ENCODE measurements at regions not wholly inside any gene's neighbourhood (a gene's known extent, or its start where the extent isn't known, plus 50 kb on each side); places are given as distances from the start of the nearest gene placed in this dataset.

DNA sequence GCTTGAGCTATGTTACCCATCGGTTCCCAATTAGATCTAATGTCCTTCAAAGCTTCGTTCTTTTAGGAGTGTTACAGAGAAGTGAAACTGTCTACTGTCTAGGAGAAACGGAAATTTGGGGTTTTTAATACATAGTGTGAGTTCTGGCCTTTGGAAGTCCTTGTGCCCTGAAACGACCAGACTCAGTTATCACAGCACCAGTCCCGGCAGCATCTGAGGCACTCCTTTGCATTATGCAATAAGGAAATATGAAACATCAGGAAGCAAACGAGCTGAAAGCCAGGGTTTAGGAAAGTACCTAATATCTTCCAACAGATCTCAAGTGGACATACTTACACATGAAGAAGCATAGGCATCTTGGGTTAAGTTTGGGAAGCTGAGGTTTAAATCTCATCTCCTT, 61.8 kb upstream of the ADGRF1 start:
- no peak for TF ChIP-seq CTCF (conservative IDR thresholded peaks at IDR 0.05)
- H3K4me3 Mint-ChIP-seq: no peak overlapping the region
- H3K9me3 Mint-ChIP-seq: no peaks in the 10 kb centered on the region
- H3K36me3 Mint-ChIP-seq (ENCODE audit: low read depth): no peaks in the 10 kb centered on the region
- no peak overlapping the region for H3K27ac Mint-ChIP-seq (ENCODE audit: unreplicated experiment)
- H3K4me1 Mint-ChIP-seq: peaks cover 10% of the 10 kb centered on the region
- DNase-seq (ENCODE audit: low read depth, low spot score): no peak
- peaks cover 3% of the 10 kb centered on the region for H3K27me3 Mint-ChIP-seq (ENCODE audit: low read depth)

DNA sequence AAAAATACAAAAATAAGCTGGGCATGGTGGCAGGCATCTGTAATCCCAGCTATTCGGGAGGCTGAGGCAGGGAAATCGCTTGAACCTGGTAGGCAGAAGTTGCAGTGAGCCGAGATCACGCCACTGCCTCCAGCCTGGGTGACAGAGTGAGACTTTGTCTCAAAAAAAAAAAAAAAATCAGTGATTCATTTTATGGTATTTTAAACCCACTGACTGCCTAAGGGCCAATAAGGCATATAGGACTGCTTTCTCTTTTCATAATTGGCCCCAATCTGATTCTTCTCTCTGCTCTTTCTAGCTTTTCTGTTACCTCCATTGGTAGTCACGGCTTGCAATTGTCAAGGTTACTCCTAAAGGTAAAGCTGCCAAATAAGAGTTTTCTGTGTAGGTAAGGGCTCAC, 60.2 kb upstream of the ADGRF1 start:
- Mint-ChIP-seq H3K4me3 (no peak overlapping the region), H3K4me1 (peaks cover 9% of the 10 kb centered on the region), H3K9me3 (no peaks in the 10 kb centered on the region), H3K27ac (ENCODE audit: unreplicated experiment) (no peak overlapping the region), H3K27me3 (ENCODE audit: low read depth) (peaks cover 3% of the 10 kb centered on the region), H3K36me3 (ENCODE audit: low read depth) (no peaks in the 10 kb centered on the region)
- no peak for DNase-seq (ENCODE audit: low read depth, low spot score)
- TF ChIP-seq CTCF (conservative IDR thresholded peaks at IDR 0.05): no peak

DNA sequence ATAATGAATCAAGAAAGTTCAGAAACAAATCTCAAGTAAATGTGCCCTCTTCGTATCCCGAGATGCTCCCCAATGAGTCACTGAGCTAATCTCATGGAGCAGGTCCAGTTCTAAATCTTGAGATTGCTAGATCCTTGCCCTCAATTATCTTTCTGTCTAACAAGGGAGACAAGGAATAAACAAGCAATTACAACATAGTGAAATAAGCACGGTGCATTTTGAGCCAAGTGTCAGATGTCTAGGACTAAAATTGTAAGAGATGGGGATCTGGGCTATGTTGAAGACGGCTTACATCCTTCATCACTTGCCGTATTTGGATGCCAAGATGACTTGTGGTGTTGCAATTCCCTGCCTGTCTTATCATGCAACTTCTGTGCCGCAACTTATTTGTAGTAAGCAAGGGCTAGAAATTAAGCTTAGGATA, 56.5 kb upstream of the ADGRF1 start:
- Mint-ChIP-seq H3K9me3 (no peaks in the 10 kb centered on the region), H3K36me3 (ENCODE audit: low read depth) (no peaks in the 10 kb centered on the region), H3K4me1 (peaks cover 11% of the 10 kb centered on the region)

DNA sequence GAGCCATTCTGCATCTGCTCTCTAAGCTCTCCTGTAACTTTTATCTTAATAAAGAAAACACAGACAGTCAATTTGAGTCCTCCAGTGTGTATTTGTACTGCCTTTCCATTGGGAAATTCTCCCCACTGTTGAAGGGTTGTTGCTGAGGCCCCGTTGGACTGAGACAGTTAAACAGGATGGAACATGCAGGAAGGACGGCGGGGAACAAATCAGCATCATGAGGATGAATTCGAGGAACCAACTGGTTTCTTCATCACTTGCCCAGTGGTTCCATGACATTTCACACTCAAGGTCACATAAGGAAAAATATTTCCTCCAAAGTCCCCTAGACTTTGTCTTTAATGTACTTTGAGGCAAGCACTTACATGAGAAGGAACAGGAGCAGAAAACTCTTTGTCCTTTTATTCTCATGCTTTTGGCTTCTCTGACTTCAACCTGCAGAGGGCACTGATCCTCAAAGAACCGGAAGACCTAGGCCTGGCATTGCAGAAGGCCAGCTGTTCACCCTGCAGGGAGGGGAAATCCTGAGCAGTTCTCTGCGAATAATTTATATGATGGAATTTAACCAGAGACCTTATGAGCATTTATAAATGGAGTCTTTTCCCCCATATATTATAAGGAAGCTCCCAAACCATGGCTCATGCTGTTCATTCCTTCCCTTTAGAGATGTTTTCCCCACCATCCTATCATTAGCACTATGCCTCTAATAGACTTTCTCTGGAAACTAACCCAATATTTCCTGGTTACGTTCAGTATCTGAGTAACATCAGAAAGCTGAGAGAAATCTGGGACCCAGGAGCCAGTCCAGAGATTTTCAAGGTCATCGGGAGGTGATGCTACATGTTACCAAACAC, 55.2 kb upstream of the ADGRF1 start:
- Mint-ChIP-seq H3K4me3 (no peak overlapping the region), H3K27ac (ENCODE audit: unreplicated experiment) (peak overlapping the region; percentile 78), H3K27me3 (ENCODE audit: low read depth) (no peaks in the 10 kb centered on the region), H3K9me3 (no peaks in the 10 kb centered on the region), H3K36me3 (ENCODE audit: low read depth) (no peaks in the 10 kb centered on the region), H3K4me1 (peaks cover 12% of the 10 kb centered on the region)
- DNase-seq (ENCODE audit: low read depth, low spot score): peak; percentile 43
- peak; percentile 78 for TF ChIP-seq CTCF (conservative IDR thresholded peaks at IDR 0.05)

More for the DNA sequence above, 56.5 kb upstream of the ADGRF1 start:
- no peak for DNase-seq (ENCODE audit: low read depth, low spot score)
- no peak overlapping the region for H3K27ac Mint-ChIP-seq (ENCODE audit: unreplicated experiment)
- H3K4me3 Mint-ChIP-seq: no peak overlapping the region
- H3K27me3 Mint-ChIP-seq (ENCODE audit: low read depth): no peaks in the 10 kb centered on the region
- no peak for TF ChIP-seq CTCF (conservative IDR thresholded peaks at IDR 0.05)

- TF ChIP-seq CTCF (conservative IDR thresholded peaks at IDR 0.05): no peak
- Mint-ChIP-seq H3K27me3 (ENCODE audit: low read depth) (no peaks in the 10 kb centered on the region), H3K4me3 (no peak overlapping the region), H3K27ac (ENCODE audit: unreplicated experiment) (peak overlapping the region; percentile 36), H3K36me3 (ENCODE audit: low read depth) (no peaks in the 10 kb centered on the region), H3K4me1 (peaks cover 12% of the 10 kb centered on the region), H3K9me3 (no peaks in the 10 kb centered on the region)
- DNase-seq (ENCODE audit: low read depth, low spot score): no peak
Measured at GRCh38 chr6:47096211-47096895, 54.2 kb upstream of the ADGRF1 start.
